ENCODE measurements at regions not wholly inside any gene's neighbourhood (a gene's known extent, or its start where the extent isn't known, plus 50 kb on each side); places are given as distances from the start of the nearest gene placed in this dataset.

GRCh38 chr9:19922476-19923118, 133.8 kb upstream of the SLC24A2 start:
- Histone ChIP-seq H3K9me3 (replicated peaks; ENCODE audit: control insufficient read depth, insufficient read depth, low read length) (no peaks in the 10 kb centered on the region), H2AFZ (ENCODE audit: low read depth, low read length) (no peak overlapping the region), H3K4me2 (ENCODE audit: insufficient read depth, low read length) (no peak overlapping the region), H3K79me2 (ENCODE audit: control insufficient read depth, insufficient read depth, low read length) (no peaks in the 10 kb centered on the region), H3K4me3 (replicated peaks in 1 of 3; ENCODE audit: insufficient read depth in 1 of 3, low read depth in 1 of 3, low read length in 3 of 3) (no peak overlapping the region), H3K36me3 (ENCODE audit: control insufficient read depth in 2 of 2, extremely low read depth in 1 of 2, insufficient read depth in 2 of 2, low read length in 2 of 2) (no peaks in the 10 kb centered on the region), H3K9ac (replicated peaks; ENCODE audit: extremely low read depth, insufficient read depth, low read length) (no peak overlapping the region), H3K27me3 (ENCODE audit: control insufficient read depth in 2 of 2, insufficient read depth in 2 of 2, low read length in 2 of 2) (peaks cover 5 to 16% of the 10 kb centered on the region in 2 experiments), H3K4me1 (ENCODE audit: control insufficient read depth, extremely low read depth, insufficient read depth, low read length) (peaks cover 5% of the 10 kb centered on the region), H3K27ac (ENCODE audit: insufficient read depth, low read depth, low read length) (no peak overlapping the region), H4K20me1 (replicated peaks; ENCODE audit: control insufficient read depth, extremely low read depth, insufficient read depth, low read length) (no peaks in the 10 kb centered on the region), H3K9me1 (replicated peaks; ENCODE audit: control insufficient read depth, extremely low read depth, insufficient read depth, low read length) (no peaks in the 10 kb centered on the region)
- peak; percentile 21 for DNase-seq (ENCODE audit: low read depth, low spot score)
- no peak for FAIRE-seq
- no TSS peak for BruUV-seq (replicated peaks)
- dilution Hi-C loops (cut with MboI; ENCODE audit: extremely low pct_ligation_motif_present, low sequenced_read_pairs) = no loop called here
- no peak for TF ChIP-seq MAX (IDR thresholded peaks at IDR 0.05; ENCODE audit: insufficient read depth, insufficient read length)
- TF ChIP-seq, protein P1, sequence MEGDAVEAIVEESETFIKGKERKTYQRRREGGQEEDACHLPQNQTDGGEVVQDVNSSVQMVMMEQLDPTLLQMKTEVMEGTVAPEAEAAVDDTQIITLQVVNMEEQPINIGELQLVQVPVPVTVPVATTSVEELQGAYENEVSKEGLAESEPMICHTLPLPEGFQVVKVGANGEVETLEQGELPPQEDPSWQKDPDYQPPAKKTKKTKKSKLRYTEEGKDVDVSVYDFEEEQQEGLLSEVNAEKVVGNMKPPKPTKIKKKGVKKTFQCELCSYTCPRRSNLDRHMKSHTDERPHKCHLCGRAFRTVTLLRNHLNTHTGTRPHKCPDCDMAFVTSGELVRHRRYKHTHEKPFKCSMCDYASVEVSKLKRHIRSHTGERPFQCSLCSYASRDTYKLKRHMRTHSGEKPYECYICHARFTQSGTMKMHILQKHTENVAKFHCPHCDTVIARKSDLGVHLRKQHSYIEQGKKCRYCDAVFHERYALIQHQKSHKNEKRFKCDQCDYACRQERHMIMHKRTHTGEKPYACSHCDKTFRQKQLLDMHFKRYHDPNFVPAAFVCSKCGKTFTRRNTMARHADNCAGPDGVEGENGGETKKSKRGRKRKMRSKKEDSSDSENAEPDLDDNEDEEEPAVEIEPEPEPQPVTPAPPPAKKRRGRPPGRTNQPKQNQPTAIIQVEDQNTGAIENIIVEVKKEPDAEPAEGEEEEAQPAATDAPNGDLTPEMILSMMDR (IDR thresholded peaks at IDR 0.05; ENCODE audit: extremely low read depth in 1 of 2, insufficient read depth in 1 of 2, low read depth in 1 of 2, low read length in 2 of 2) = peak; percentile 32 to 33
- intact Hi-C loops (cut with micrococcal nuclease) = loop anchor here (1.0 to 10.0 kb wide), 3 partner anchors 429 to 962 kb away; no protein-coding TSS in a partner anchor
- ChIA-PET POLR2A (no interaction called here), CTCF (interaction anchor here (0.7 to 3.2 kb wide), 7 partner anchors 403 to 1189 kb away, joined by 3 to 41 read pairs (median 5); no protein-coding TSS in a partner anchor)

DNA sequence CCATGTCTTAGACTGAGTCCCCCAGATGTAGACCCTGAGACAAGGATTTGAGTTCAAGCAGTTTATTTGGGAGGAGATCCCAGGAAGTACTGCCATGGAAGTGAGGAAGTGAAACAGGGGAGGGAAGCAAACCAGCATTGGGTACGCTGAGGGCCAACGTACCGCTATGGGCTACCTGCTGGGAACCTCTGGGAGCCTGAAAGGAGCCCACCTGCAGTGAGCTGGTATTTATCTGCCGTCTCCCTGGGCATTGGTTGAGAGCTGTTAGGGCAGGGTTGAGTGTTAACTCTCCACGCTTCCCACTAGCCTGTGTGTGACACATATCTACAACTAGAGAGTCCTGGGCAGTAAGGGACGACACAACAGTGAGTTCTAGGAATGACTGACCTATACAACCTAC, 131.6 kb upstream of the SLC24A2 start:
- no peak for FAIRE-seq
- H3K27me3 ChIP-seq (ENCODE audit: control insufficient read depth in 2 of 2, insufficient read depth in 2 of 2, low read length in 2 of 2) = peaks cover 5 to 16% of the 10 kb centered on the region in 2 experiments
- DNase-seq (ENCODE audit: low read depth, low spot score) = no peak
- H3K79me2 ChIP-seq (ENCODE audit: control insufficient read depth, insufficient read depth, low read length) = no peaks in the 10 kb centered on the region
- CTCF ChIA-PET = interaction anchor here (3.2 kb wide), 1 partner anchor 456 kb away, joined by 41 read pairs; no protein-coding TSS in a partner anchor
- H3K9ac ChIP-seq (replicated peaks; ENCODE audit: extremely low read depth, insufficient read depth, low read length) = no peak overlapping the region
- H3K9me1 ChIP-seq (replicated peaks; ENCODE audit: control insufficient read depth, extremely low read depth, insufficient read depth, low read length) = no peaks in the 10 kb centered on the region
- H3K4me1 ChIP-seq (ENCODE audit: control insufficient read depth, extremely low read depth, insufficient read depth, low read length) = no peaks in the 10 kb centered on the region
- no peak overlapping the region for H3K27ac ChIP-seq (ENCODE audit: insufficient read depth, low read depth, low read length)
- BruUV-seq (replicated peaks) = no TSS peak
- TF ChIP-seq MAX (IDR thresholded peaks at IDR 0.05; ENCODE audit: insufficient read depth, insufficient read length) (no peak), POLR2A (IDR thresholded peaks at IDR 0.05; ENCODE audit: low read depth, low read length) (no peak), GATA2 (IDR thresholded peaks at IDR 0.05; ENCODE audit: insufficient read depth, insufficient read length, low read depth, low read length) (no peak), FOS (IDR thresholded peaks at IDR 0.05; ENCODE audit: borderline replicate concordance, insufficient read depth, low read length) (no peak), EZH2 (IDR thresholded peaks at IDR 0.05; ENCODE audit: borderline replicate concordance, low read depth, low read length, severe bottlenecking) (no peak), POLR2AphosphoS5 (IDR thresholded peaks at IDR 0.05; ENCODE audit: insufficient read depth, low read depth, low read length) (no peak), JUN (IDR thresholded peaks at IDR 0.05; ENCODE audit: borderline replicate concordance, insufficient read depth, insufficient read length, low read depth) (no peak), MYC (IDR thresholded peaks at IDR 0.05; ENCODE audit: low read depth, low read length) (no peak)
- TF ChIP-seq, protein P1 (IDR thresholded peaks at IDR 0.05; ENCODE audit: extremely low read depth in 1 of 2, insufficient read depth in 1 of 2, low read depth in 1 of 2, low read length in 2 of 2) = no peak
- intact Hi-C loops (cut with micrococcal nuclease) (loop anchor here (10.0 kb wide), 1 partner anchor 964 kb away; no protein-coding TSS in a partner anchor), dilution Hi-C loops (cut with MboI; ENCODE audit: extremely low pct_ligation_motif_present, low sequenced_read_pairs) (no loop called here)
- POLR2A ChIA-PET = no interaction called here
- H3K4me2 ChIP-seq (ENCODE audit: insufficient read depth, low read length) = no peak overlapping the region
- no peak overlapping the region for H2AFZ ChIP-seq (ENCODE audit: low read depth, low read length)
- H4K20me1 ChIP-seq (replicated peaks; ENCODE audit: control insufficient read depth, extremely low read depth, insufficient read depth, low read length) = no peaks in the 10 kb centered on the region
- H3K4me3 ChIP-seq (replicated peaks in 1 of 3; ENCODE audit: insufficient read depth in 1 of 3, low read depth in 1 of 3, low read length in 3 of 3) = no peak overlapping the region
- H3K9me3 ChIP-seq (replicated peaks; ENCODE audit: control insufficient read depth, insufficient read depth, low read length) = no peaks in the 10 kb centered on the region
- H3K36me3 ChIP-seq (ENCODE audit: control insufficient read depth in 2 of 2, extremely low read depth in 1 of 2, insufficient read depth in 2 of 2, low read length in 2 of 2) = no peaks in the 10 kb centered on the region

Measured in endothelial cell of umbilical vein (primary cell).